ENCODE measurements at regions not wholly inside any gene's neighbourhood (a gene's known extent, or its start where the extent isn't known, plus 50 kb on each side); places are given as distances from the start of the nearest gene placed in this dataset.
"Not testable (repeated sequence)": the region's sequence is repeated elsewhere in the genome, so short reads cannot be mapped to it uniquely, and the experiment has no call there.

- Histone ChIP-seq H3K36me3 (ENCODE audit: control insufficient read depth, insufficient read depth, low read length) (no peaks in the 10 kb centered on the region), H3K27me3 (ENCODE audit: control insufficient read depth, insufficient read depth, low read length) (no peaks in the 10 kb centered on the region), H3K9me3 (ENCODE audit: control insufficient read depth, low read depth, low read length) (peaks cover 8% of the 10 kb centered on the region), H3K4me3 (ENCODE audit: low read length) (no peak overlapping the region), H3K27ac (ENCODE audit: low read length) (no peak overlapping the region), H3K4me1 (ENCODE audit: control insufficient read depth, insufficient read depth, low read length) (no peaks in the 10 kb centered on the region)
- DNase-seq = no peak
- whole genome bisulfite sequencing (ENCODE audit: insufficient coverage, low lambda C conversion rate) = 80% methylated on average over 2 of the region's 3 CpGs
Observed at GRCh38 chr3:95312650-95313049, 1249.8 kb downstream of the NSUN3 start.

GRCh38 chr3:95319921-95320494 is 1257.1 kb downstream of the NSUN3 start:
- Histone ChIP-seq H3K4me1 (ENCODE audit: control insufficient read depth, insufficient read depth, low read length) (no peaks in the 10 kb centered on the region), H3K27me3 (ENCODE audit: control insufficient read depth, insufficient read depth, low read length) (no peaks in the 10 kb centered on the region), H3K9me3 (ENCODE audit: control insufficient read depth, low read depth, low read length) (peaks cover 5% of the 10 kb centered on the region), H3K36me3 (ENCODE audit: control insufficient read depth, insufficient read depth, low read length) (no peaks in the 10 kb centered on the region), H3K27ac (ENCODE audit: low read length) (no peak overlapping the region), H3K4me3 (ENCODE audit: low read length) (no peak overlapping the region)
- 20% methylated on average over 2 of the region's 3 CpGs for WGBS (ENCODE audit: insufficient coverage, low lambda C conversion rate)
- DNase-seq = no peak

GRCh38 chr3:95327478-95327877 is 1264.6 kb downstream of the NSUN3 start:
- 92% methylated on average over 2 of the region's 2 CpGs for WGBS (ENCODE audit: insufficient coverage, low lambda C conversion rate)
- no peak overlapping the region for H3K4me3 ChIP-seq (ENCODE audit: low read length)
- no peaks in the 10 kb centered on the region for H3K27me3 ChIP-seq (ENCODE audit: control insufficient read depth, insufficient read depth, low read length)
- peaks cover 6% of the 10 kb centered on the region for H3K9me3 ChIP-seq (ENCODE audit: control insufficient read depth, low read depth, low read length)
- no peak overlapping the region for H3K27ac ChIP-seq (ENCODE audit: low read length)
- no peaks in the 10 kb centered on the region for H3K4me1 ChIP-seq (ENCODE audit: control insufficient read depth, insufficient read depth, low read length)
- no peaks in the 10 kb centered on the region for H3K36me3 ChIP-seq (ENCODE audit: control insufficient read depth, insufficient read depth, low read length)
- DNase-seq = no peak

- no CpG with 5 or more reads among the region's 2 CpGs for WGBS (ENCODE audit: insufficient coverage, low lambda C conversion rate)
- Histone ChIP-seq H3K4me1 (ENCODE audit: control insufficient read depth, insufficient read depth, low read length) (no peaks in the 10 kb centered on the region), H3K27ac (ENCODE audit: low read length) (no peak overlapping the region), H3K36me3 (ENCODE audit: control insufficient read depth, insufficient read depth, low read length) (no peaks in the 10 kb centered on the region), H3K27me3 (ENCODE audit: control insufficient read depth, insufficient read depth, low read length) (no peaks in the 10 kb centered on the region), H3K4me3 (ENCODE audit: low read length) (no peak overlapping the region), H3K9me3 (ENCODE audit: control insufficient read depth, low read depth, low read length) (peaks cover 3% of the 10 kb centered on the region)
- DNase-seq = no peak
Observed at GRCh38 chr3:95333826-95334225, 1271.0 kb downstream of the NSUN3 start.

GRCh38 chr3:95334461-95334860 is 1271.6 kb downstream of the NSUN3 start:
- no peaks in the 10 kb centered on the region for H3K36me3 ChIP-seq (ENCODE audit: control insufficient read depth, insufficient read depth, low read length)
- no peaks in the 10 kb centered on the region for H3K4me1 ChIP-seq (ENCODE audit: control insufficient read depth, insufficient read depth, low read length)
- DNase-seq = no peak
- no peak overlapping the region for H3K4me3 ChIP-seq (ENCODE audit: low read length)
- no peaks in the 10 kb centered on the region for H3K27me3 ChIP-seq (ENCODE audit: control insufficient read depth, insufficient read depth, low read length)
- peaks cover 3% of the 10 kb centered on the region for H3K9me3 ChIP-seq (ENCODE audit: control insufficient read depth, low read depth, low read length)
- no peak overlapping the region for H3K27ac ChIP-seq (ENCODE audit: low read length)

GRCh38 chr3:95335517-95335916 is 1272.7 kb downstream of the NSUN3 start:
- Histone ChIP-seq H3K4me3 (ENCODE audit: low read length) (no peak overlapping the region), H3K36me3 (ENCODE audit: control insufficient read depth, insufficient read depth, low read length) (no peaks in the 10 kb centered on the region), H3K4me1 (ENCODE audit: control insufficient read depth, insufficient read depth, low read length) (no peaks in the 10 kb centered on the region), H3K27ac (ENCODE audit: low read length) (no peak overlapping the region), H3K27me3 (ENCODE audit: control insufficient read depth, insufficient read depth, low read length) (no peaks in the 10 kb centered on the region), H3K9me3 (ENCODE audit: control insufficient read depth, low read depth, low read length) (no peaks in the 10 kb centered on the region)
- DNase-seq = no peak

- 100% methylated on average over 1 of the region's 1 CpG for WGBS (ENCODE audit: insufficient coverage, low lambda C conversion rate)
- DNase-seq = no peak
- Histone ChIP-seq H3K27me3 (ENCODE audit: control insufficient read depth, insufficient read depth, low read length) (no peaks in the 10 kb centered on the region), H3K4me1 (ENCODE audit: control insufficient read depth, insufficient read depth, low read length) (peaks cover 11% of the 10 kb centered on the region), H3K9me3 (ENCODE audit: control insufficient read depth, low read depth, low read length) (no peaks in the 10 kb centered on the region), H3K4me3 (ENCODE audit: low read length) (no peak overlapping the region), H3K27ac (ENCODE audit: low read length) (no peak overlapping the region), H3K36me3 (ENCODE audit: control insufficient read depth, insufficient read depth, low read length) (no peaks in the 10 kb centered on the region)
Observed at GRCh38 chr3:95338446-95338845, 1275.6 kb downstream of the NSUN3 start.

- Histone ChIP-seq H3K27ac (ENCODE audit: low read length) (peak overlapping the region; percentile 3), H3K9me3 (ENCODE audit: control insufficient read depth, low read depth, low read length) (no peaks in the 10 kb centered on the region), H3K4me1 (ENCODE audit: control insufficient read depth, insufficient read depth, low read length) (peaks cover 17% of the 10 kb centered on the region), H3K27me3 (ENCODE audit: control insufficient read depth, insufficient read depth, low read length) (no peaks in the 10 kb centered on the region), H3K4me3 (ENCODE audit: low read length) (no peak overlapping the region), H3K36me3 (ENCODE audit: control insufficient read depth, insufficient read depth, low read length) (no peaks in the 10 kb centered on the region)
- peak; percentile 71 to 90 for DNase-seq
- no CpG with 5 or more reads among the region's 8 CpGs for WGBS (ENCODE audit: insufficient coverage, low lambda C conversion rate)
Observed at GRCh38 chr3:95341314-95341713, 1278.5 kb downstream of the NSUN3 start.

- Histone ChIP-seq H3K27me3 (ENCODE audit: control insufficient read depth, insufficient read depth, low read length) (no peaks in the 10 kb centered on the region), H3K4me3 (ENCODE audit: low read length) (no peak overlapping the region), H3K36me3 (ENCODE audit: control insufficient read depth, insufficient read depth, low read length) (no peaks in the 10 kb centered on the region), H3K9me3 (ENCODE audit: control insufficient read depth, low read depth, low read length) (no peaks in the 10 kb centered on the region), H3K4me1 (ENCODE audit: control insufficient read depth, insufficient read depth, low read length) (peaks cover 19% of the 10 kb centered on the region), H3K27ac (ENCODE audit: low read length) (peak overlapping the region; percentile 56)
- DNase-seq = peak; percentile 85 to 92
- 47% methylated on average over 2 of the region's 4 CpGs for WGBS (ENCODE audit: insufficient coverage, low lambda C conversion rate)
Observed at GRCh38 chr3:95343228-95343627, 1280.4 kb downstream of the NSUN3 start.

- peaks cover 19% of the 10 kb centered on the region for H3K4me1 ChIP-seq (ENCODE audit: control insufficient read depth, insufficient read depth, low read length)
- no peaks in the 10 kb centered on the region for H3K36me3 ChIP-seq (ENCODE audit: control insufficient read depth, insufficient read depth, low read length)
- H3K27me3 ChIP-seq (ENCODE audit: control insufficient read depth, insufficient read depth, low read length) = no peaks in the 10 kb centered on the region
- no peak overlapping the region for H3K4me3 ChIP-seq (ENCODE audit: low read length)
- no peaks in the 10 kb centered on the region for H3K9me3 ChIP-seq (ENCODE audit: control insufficient read depth, low read depth, low read length)
- no CpG with 5 or more reads among the region's 1 CpG for WGBS (ENCODE audit: insufficient coverage, low lambda C conversion rate)
- peak overlapping the region; percentile 56 for H3K27ac ChIP-seq (ENCODE audit: low read length)
- no peak for DNase-seq
Observed at GRCh38 chr3:95343767-95344166, 1280.9 kb downstream of the NSUN3 start.

- H3K27ac ChIP-seq (ENCODE audit: low read length) = peak overlapping the region; percentile 39
- not testable (repeated sequence) for H3K9me3 ChIP-seq (ENCODE audit: control insufficient read depth, low read depth, low read length); H3K27me3 ChIP-seq (ENCODE audit: control insufficient read depth, insufficient read depth, low read length); H3K4me3 ChIP-seq (ENCODE audit: low read length); H3K36me3 ChIP-seq (ENCODE audit: control insufficient read depth, insufficient read depth, low read length)
- no CpG with 5 or more reads among the region's 4 CpGs for WGBS (ENCODE audit: insufficient coverage, low lambda C conversion rate)
- peak in 1 of 2 donors; percentile 37 for DNase-seq
- peaks cover 14% of the 10 kb centered on the region for H3K4me1 ChIP-seq (ENCODE audit: control insufficient read depth, insufficient read depth, low read length)
Observed at GRCh38 chr3:95347936-95348335, 1285.1 kb downstream of the NSUN3 start.
